HG03442 (cell line): ENCODE measurements at regions not wholly inside any gene's neighbourhood (a gene's known extent, or its start where the extent isn't known, plus 50 kb on each side); places are given as distances from the start of the nearest gene placed in this dataset.

Source experiments
- ATAC-seq: cut with Tn5 transposase; IDR thresholded peaks from one replicate; pipeline ENCODE4 v1.9.1; 2021; ENCODE audit warnings: mild to moderate bottlenecking, moderate library complexity; ENCODE audit not compliant: unreplicated experiment

- no peak for ATAC-seq
Observed at GRCh38 chr1:222306011-222306410, 241.9 kb downstream of the HHIPL2 start.

- ATAC-seq = no peak
Observed at GRCh38 chr1:222301652-222302051, 246.3 kb downstream of the HHIPL2 start.

- ATAC-seq = no peak
Observed at GRCh38 chr1:222299524-222299923, 248.4 kb downstream of the HHIPL2 start.

GRCh38 chr1:222290866-222291265 is 257.0 kb downstream of the HHIPL2 start:
- ATAC-seq = no peak

- ATAC-seq = no peak
Observed at GRCh38 chr1:222288053-222288452, 259.9 kb downstream of the HHIPL2 start.

GRCh38 chr1:222286011-222286410 is 261.9 kb downstream of the HHIPL2 start:
- no peak for ATAC-seq

GRCh38 chr1:222285526-222285925 is 262.4 kb downstream of the HHIPL2 start:
- ATAC-seq = no peak

- ATAC-seq = no peak
Observed at GRCh38 chr1:222284466-222284865, 263.4 kb downstream of the HHIPL2 start.

GRCh38 chr1:222283147-222283768 is 264.6 kb downstream of the HHIPL2 start:
- no peak for ATAC-seq

- no peak for ATAC-seq
Observed at GRCh38 chr1:222279591-222279990, 268.3 kb downstream of the HHIPL2 start.

GRCh38 chr1:222278501-222278900 is 269.4 kb downstream of the HHIPL2 start:
- ATAC-seq = no peak

GRCh38 chr1:222275729-222276465 is 272.0 kb downstream of the HHIPL2 start:
- ATAC-seq = no peak

- ATAC-seq = no peak
Observed at GRCh38 chr1:222275001-222275728, 272.7 kb downstream of the HHIPL2 start.

GRCh38 chr1:222266223-222267196 is 281.4 kb downstream of the HHIPL2 start:
- no peak for ATAC-seq

- no peak for ATAC-seq
Observed at GRCh38 chr1:222263791-222264190, 284.1 kb downstream of the HHIPL2 start.

GRCh38 chr1:222257027-222257426 is 290.9 kb downstream of the HHIPL2 start:
- ATAC-seq = no peak

- no peak for ATAC-seq
Observed at GRCh38 chr1:222256058-222256457, 291.8 kb downstream of the HHIPL2 start.

- no peak for ATAC-seq
Observed at GRCh38 chr1:222252788-222253187, 295.1 kb downstream of the HHIPL2 start.

GRCh38 chr1:222251847-222252246 is 296.1 kb downstream of the HHIPL2 start:
- ATAC-seq = no peak

- ATAC-seq = no peak
Observed at GRCh38 chr1:222250376-222250775, 297.5 kb downstream of the HHIPL2 start.

- no peak for ATAC-seq
Observed at GRCh38 chr1:222247811-222248310, 300.0 kb downstream of the HHIPL2 start.
